AG08395 (cell line): ENCODE measurements at regions not wholly inside any gene's neighbourhood (a gene's known extent, or its start where the extent isn't known, plus 50 kb on each side); places are given as distances from the start of the nearest gene placed in this dataset.

Source experiments
- DNase-seq: peaks from one replicate; pipeline ENCODE4 v3.0.0; 2012; ENCODE audit warnings: mixed read lengths, low spot score

DNA sequence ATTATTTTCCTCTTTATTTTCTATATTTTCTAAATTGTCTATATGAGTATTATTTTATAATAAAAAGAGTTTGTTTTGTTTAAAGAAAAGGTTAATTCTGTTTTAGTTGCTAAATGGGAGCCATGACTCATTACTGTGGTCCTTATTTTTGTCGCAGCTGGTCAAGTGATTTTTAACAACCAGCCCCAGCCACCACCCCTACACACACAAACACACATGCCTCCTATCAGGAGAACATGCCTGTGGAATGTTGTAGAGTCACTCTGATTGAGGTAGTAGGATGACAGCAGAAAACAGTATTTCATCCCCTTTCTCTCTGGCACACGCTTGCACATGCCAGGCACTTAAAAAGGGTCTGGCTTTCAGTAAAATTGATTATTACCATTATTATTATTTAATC is 68.6 kb upstream of the GDF10 start:
- no peak for DNase-seq

DNA sequence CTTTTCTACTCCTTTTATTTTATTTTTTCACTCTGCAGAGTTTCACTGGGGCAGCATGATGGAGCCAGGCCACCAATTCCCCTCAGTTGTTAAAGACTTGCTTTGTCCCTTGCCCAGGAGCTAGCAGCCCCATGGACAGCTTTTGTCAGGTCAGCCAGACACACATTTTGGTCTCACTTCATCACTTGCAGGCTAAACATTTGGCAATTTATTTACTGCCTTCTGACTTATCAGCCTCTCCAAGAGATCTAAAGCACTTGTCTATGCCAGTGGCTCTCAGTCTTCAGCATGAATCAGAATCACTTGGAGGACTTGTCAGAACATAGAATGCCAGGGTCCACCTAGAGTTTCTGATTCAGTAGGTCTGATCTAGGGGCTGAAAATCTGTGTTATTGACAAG is 66.4 kb upstream of the GDF10 start:
- no peak for DNase-seq

DNA sequence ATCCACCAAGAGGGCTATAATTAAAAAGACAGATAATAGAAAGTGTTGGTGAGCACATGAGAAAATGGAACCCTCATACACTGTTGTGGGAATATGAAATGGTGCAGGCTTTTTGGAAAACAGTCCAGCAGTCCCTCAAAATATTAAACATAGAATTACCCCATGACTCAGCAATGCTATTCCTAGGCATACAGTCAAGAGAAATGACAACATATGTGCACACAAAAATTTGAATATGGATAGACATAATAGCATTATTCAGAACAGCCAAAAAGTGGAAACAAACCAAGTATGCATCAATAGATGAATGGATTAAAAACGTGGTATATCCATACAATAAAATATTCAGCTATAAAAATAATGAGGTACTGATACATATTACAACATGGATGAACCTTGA is 64.5 kb upstream of the GDF10 start:
- no peak for DNase-seq

DNA sequence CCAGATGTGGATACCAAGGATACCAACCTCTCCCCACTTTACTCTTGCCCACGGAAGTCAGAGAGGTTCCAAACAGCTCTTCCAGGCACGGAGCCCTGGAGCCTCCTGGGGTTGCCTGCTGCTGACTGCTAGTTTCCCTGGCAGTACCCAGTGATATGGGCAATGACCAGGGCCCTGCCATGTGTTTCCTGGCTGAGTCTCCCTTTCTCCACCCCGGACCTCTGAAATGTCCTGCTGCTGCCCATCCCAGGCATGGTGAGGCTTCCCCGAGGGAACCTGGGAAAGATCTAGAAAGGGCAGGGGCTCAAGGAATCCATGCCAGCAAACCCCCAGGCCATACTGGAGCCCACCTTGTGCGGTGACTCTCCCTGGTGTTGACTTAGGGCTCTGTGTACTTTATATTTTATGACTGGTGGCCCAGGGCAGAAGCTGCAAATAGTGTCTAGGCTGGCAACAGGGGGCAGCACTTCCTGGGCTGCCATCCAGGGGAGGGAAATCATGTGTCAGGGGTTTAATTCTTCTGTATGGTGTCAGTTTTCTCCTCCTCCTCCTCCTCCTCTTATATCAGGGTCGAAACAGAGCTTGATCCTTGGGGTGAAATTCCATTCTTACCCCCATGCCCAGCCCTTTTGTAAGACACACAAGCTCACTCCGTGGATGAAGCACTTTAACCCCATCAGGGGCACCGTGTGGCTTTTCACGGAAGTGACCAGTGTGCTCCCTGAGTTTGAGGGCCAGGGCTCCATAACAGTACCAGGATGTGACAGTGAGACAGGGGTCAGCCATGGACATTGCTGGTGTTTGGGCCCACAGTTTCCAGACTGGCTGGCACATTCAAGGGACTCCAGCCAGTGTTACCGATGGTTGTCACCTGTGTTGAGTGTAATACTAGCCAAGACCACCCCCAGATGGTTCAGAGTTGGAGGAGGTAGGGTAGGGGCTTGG is 62.4 kb upstream of the GDF10 start:
- no peak for DNase-seq

DNA sequence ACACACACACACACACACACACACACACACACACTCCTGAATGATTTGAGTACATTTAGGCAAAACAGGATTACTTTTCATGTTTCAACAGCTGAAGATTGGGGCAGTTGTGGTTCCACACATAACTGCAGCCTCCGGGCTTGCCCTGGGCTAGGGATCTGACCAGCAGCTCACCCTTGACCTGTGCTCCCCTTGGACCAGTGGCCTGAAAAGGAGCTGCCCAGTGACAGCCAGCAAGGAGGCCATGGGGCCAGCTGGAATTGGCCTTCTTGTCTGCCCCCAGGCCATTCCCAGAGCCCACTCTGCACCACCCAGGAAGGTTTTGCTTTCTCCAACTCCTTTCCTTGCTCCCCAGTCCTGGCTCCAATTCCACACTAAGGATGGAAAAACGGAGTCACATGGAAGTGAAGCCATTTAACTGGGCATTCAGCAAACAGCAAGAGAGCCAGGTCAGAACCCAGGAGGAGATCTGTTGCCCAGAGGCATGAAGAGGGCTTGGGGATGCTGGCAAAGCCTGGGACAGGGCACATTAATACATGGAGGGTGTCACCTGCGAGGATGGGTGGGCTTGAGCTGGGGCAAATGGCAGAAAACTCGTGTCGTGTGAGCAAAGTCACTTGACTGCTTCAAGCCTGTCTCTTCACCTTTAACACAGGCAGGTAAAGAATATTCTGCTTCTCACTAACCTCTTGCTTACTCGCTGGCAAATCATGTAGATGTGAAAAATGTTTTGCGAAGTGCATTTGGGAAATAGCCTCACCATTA is 61.5 kb upstream of the GDF10 start:
- DNase-seq: no peak

DNA sequence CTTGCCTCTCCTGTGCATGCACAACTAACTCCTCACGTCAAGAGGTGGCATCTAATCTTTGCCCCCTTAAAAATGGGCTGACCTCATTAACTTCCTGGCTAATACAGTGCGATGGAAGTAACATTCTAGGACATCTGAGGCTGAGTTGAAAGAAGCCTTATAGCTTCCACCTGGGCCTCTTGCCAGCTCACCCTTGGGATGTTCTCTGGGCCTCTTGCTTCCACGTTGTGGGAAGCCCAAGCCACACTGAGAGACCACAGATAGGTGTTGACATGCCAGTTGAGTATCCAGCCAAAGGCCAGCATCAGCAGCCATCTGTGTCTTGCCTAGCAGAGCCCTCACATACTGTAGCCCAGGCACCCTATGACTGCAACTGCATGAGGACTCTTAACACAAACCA is 60.8 kb upstream of the GDF10 start:
- DNase-seq: no peak

DNA sequence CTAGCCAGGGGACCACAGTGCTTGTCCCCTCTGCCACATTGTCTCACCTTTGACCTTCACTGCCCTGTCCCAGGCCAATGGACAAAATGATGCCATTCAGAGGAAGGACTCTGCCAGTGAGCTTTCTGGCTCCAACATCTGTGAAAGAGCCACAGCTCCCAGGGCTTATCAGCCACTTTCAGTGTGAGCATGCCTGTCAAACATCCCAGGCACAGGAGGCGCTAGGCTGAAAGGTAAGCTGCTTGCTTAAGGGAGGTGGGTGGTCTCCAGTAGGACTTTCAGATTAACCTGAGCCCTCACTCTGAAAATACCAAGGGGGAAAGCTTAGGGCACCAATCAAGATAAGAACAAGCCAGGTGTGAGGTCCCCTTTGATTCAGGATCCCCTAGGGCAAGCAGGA is 59.8 kb upstream of the GDF10 start:
- no peak for DNase-seq

DNA sequence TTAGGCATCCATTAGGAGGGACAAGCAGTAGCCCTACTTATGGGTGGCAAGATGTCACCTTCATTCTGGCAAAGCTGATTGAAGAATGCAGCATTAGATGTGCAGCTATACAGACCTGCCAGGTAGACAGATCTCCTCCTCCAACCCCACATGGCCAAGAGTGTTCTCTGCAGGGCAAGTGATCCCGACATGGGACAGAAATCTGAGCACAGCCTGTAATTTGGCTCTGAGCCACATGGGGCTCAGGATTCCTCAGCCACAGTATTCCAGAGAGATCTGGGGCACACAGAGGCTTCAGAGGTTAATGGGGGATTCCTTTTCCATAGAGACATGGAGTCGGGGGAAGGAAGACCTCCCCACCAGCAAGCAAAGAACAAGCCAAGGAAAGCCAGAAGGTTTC is 58.7 kb upstream of the GDF10 start:
- no peak for DNase-seq

DNA sequence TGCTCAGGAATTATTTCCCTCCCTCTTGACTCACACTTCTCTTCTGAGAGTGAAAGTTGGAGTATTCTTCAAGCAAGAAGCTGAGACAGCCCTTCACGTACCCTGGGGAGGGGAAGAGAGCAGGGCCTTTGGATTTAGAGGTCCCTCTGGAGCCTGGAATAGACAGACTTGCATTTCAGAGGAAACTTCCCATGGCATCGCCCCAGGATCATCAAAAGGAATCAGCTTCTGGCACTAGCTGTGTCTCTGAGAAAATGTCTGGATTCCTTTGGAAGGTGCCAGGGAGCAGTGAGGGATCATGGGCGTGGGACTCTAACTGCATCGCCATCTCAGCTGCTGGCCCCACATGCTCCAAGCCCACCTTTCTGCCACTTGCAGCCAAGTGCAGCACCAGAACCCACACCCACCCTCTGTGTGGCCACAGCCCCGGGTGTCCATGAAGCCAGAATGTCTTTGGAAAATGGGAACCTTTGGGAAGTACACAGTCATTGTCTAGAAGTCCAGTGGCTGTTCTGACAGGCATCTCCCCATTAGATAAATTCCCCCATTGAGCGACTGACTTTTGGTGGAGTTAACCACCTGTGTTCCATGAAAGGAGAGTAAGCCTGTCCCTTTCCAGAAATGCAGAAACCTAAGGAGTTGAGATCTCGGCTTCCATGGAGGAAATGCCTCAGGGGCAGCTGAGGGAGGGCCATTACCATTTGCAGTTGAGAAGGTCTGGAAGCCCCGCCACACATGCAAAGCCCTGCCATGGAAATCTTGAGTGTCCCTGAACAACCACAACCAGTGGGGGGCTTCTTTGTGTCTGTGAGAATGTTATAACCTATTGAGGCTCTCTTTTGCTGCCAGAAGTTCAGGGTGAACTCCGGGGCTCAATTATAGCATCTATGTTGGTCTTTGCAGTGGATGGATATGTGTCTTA is 57.8 kb upstream of the GDF10 start:
- DNase-seq: no peak

DNA sequence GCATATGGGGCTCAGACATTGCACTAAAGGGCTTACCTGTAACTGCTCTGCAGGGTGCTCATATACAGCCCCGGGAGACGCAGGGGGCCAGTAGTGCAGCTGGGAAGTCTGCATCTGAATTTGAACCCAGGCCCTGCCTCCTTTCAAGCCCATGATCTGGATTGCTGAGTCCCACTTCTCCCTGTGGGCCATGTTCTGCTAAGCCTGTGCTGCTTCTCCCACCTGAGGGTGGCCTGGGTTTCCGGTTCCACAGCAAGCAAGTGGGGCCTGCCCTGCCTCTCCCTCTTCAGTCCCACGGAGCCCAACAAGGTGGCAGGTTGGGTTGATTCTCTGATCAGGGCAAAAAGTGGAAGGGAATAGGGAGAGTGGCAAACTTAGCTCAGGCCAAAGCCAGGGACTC is 56.6 kb upstream of the GDF10 start:
- no peak for DNase-seq

DNA sequence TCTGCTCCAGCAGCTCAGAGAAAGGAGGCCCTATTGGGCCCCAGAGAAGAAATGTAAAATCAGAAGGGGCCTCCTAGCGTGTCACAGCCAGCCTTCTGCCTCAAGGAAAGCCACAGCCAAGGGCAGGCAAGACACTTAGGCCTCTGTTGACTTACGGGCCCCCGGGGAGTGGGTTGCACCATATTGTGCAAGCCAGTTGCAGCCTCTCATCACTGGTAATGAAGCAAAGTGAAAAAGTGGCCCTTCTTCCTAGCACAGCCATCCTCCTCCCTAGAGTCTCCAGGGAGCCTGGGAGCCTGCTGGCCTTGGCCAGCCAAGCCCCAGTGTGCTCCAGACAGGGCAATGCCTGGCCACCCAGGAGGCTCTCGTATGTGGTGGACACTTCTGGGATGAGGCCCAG is 56.2 kb upstream of the GDF10 start:
- no peak for DNase-seq

DNA sequence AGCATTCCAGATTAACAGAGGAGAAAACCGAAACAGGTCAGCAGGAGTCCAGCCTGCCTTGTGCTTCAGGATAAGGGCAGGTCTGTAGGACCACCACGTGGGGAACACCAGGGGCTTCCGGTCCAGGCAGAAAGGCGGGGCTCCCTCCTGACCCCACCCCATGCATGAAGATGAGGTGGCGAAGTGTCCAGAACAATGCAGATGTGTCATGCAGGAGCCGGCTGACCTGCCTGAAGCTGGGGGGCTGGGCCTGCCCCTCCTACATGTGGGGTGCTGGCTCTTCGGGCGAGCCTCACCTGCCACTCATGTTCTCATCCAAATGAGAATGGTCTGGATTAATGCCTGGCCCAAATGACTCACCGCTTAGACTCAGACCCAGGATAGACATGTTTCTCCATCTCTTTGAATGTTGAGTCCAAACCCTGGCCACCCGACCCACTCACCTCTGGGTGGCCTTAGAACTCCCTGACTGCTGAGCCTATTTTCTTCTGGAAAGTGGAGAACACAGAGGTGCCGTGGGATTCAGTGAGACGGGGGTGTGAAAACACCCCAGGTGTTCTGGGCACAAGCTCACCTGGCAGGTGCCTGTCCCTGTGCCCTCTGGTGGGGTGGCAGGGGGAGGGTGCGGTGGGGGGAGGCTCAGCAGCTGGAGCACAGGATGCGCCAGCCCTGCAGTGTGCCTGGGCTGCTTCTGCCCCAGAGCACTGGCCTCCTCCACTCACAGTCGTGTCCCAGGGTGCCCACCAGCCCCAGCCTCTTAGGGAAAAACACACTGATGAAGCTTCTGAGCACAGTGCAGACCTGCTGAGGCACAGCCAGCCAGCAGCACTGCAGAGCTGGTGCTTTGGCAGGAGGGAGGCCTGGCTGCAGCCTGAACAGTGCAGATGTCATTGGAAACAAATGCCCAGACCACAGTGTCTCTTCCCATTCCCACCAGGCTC is 55.2 kb upstream of the GDF10 start:
- no peak for DNase-seq

DNA sequence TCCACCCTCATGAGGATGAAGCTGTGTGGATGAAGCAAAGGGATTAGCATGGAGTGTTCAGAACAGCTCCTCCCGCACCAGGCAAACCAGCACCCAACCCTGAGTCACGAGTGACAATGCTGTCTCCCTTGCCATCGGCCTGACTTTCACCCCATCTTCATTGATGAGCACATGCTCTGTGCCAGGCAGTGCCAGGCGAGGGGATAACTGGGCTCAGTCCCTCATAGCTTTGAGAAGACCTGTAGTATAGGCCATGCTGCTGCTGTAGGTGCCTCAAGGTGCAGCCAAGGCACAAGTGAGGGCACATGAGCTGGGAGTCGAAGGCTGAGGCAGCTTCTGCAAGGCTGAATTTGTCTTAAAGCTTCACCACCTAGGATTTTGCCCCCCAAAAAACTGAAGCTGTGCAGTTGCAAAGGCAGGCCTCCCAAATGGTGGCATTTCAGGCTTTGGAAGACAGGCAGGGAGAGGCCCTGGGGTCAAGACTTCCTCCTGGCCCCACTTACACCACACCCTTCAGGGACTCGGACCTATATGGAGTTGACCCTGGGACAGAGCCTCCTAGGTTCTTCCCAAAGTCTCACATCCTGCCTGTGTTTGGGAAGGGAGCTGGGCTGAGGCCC is 54.2 kb upstream of the GDF10 start:
- DNase-seq: no peak

DNA sequence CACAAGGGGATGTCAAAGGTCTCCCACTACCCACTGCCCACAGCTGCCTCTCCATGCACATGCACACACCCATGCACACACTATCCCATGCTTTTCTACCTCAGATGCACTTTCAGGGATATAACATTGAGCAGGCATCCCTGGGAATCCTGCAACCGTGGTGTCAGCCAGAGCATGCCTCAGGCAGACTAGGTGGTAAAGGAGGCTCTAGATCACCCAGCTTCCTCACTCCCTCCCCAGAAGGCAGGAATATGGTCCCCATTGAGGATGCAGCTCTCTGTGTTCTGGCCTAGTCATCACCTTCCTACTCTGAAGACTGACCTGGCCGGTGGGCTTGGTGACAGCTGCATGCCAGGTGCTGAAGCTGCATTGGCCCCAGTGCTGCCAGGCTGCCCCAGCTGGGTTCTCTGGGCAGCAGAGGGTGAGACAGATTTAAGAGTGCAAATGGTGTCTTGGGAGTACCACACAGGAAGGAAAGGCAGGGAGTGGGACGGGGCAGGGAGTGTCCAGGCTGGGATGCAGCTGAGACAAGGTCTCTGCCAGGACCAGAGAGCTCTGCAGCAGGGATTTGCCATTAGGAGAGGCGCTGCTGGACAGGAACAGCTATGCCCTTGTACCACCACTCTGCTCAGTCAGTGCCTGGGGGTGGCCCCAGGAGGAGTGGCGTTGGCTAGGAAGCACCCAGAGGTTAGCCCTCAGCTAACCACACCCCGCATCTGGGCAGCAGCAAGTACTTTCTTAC is 53.4 kb upstream of the GDF10 start:
- no peak for DNase-seq

DNA sequence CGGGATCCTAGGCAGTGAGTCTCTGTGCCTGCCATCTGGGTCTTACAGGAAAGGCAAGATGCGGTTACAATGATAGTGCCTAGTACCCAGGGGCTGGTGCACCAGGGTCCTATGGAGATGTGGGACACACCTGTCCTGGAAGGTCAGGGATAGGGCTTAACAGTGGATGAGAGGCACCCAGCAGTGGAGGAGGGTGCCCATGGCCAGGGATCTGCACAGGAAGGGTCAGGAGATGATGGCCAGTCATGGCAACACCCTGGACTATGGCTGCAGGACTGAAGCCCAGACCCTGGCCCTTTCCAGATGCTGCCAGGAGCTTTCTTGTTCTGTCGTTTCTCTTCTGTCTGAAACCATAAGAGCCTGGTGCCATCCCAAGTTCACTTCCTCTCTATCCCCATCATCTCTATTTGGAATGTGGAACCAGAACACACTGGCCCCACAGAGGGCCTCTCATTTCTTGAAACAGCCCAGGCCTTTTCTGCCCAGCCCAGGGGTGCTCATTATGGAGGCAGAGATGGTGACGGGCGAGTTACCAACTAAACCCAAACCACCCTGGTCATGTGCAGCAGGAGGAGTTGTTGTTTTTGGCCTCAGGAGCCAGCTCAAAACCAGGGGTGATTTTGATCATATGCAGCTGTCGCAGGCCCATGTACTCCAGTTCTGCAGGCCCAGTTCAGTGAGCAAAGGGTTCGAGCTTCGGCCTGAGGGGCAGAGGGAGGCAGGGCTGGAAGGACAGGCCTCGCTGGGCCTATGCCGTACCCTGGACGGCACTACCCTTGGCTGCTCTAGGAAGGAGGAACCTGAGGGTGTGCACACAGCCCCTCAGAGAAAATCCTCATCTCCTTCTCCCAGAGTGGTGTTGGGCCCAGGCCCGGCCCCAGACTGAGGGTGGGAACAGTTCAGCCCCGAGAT is 52.6 kb upstream of the GDF10 start:
- DNase-seq: no peak

DNA sequence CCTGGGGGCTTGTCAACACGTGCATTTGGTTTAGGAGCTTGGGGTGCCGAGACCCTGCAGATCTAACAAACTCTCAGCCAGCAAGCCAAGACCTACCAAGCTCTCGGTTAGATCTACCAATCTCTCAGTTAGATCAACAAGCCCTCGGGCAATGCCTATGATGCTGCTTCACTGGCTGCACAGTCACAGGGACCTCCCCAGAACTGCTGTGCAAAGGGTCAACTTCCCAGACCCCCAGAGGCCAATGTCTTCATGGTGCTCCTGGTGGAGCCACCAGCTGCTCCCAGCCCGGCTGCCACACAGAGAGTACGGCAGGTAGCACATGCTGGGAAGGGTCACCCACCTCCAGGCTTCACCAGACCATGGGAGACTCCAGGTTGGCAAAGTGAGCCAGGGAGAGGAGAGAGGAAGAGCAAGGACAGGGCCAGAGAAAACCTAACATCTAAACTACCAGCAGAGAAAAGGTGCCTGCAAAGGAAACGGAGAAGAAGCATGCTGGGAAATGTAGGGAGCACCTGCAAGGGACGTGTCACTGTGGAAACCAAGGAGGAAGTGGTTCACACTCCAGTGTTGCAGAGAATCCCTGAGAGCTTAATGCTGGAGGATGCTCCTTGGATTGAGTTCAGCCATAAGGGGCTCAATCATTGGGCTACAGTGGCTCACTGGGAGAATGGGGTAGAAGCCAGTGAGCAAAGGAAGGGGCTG is 51.5 kb upstream of the GDF10 start:
- no peak for DNase-seq

DNA sequence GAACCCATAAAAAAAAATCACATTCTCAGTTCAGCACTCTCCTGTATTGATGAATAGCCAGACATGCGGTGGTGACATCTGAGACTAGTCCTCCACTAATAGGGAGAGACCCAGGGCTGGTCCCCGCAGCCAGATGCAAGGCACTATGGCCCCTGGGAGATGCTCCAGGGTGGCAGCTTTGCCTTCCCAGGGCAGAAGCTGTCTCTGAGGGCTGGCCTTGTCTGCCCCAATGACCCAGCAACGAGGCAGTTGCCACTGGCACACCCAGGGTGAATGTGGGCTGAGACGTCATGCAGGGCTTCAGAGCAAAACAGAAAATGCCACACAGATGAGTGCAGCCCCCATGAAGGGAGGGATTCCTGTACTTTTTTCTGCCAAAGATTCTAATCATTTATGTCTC is 50.1 kb upstream of the GDF10 start:
- DNase-seq: no peak
